NCI-H2171 (cell line): ENCODE measurements at regions not wholly inside any gene's neighbourhood (a gene's known extent, or its start where the extent isn't known, plus 50 kb on each side); places are given as distances from the start of the nearest gene placed in this dataset.

Source experiments
- DNase-seq: peaks from one replicate; lab custom pipeline; 2025; lab: John Stamatoyannopoulos, UW

- no peak for DNase-seq
Measured at GRCh38 chr1:223000632-223001031, 142.4 kb downstream of the TLR5 start.

GRCh38 chr1:223001653-223002634 is 141.1 kb downstream of the TLR5 start:
- peak; percentile 71 for DNase-seq

- no peak for DNase-seq
Measured at GRCh38 chr1:223003549-223003948, 139.5 kb downstream of the TLR5 start.

- no peak for DNase-seq
Measured at GRCh38 chr1:223006371-223006770, 136.7 kb downstream of the TLR5 start.

- DNase-seq: peak; percentile 33
Measured at GRCh38 chr1:223006917-223007648, 136.0 kb downstream of the TLR5 start.

GRCh38 chr1:223007935-223008334 is 135.1 kb downstream of the TLR5 start:
- no peak for DNase-seq

GRCh38 chr1:223008808-223009207 is 134.2 kb downstream of the TLR5 start:
- DNase-seq: no peak

- DNase-seq: no peak
Measured at GRCh38 chr1:223009406-223009805, 133.6 kb downstream of the TLR5 start.

- DNase-seq: peak; percentile 7
Measured at GRCh38 chr1:223010582-223011504, 132.2 kb downstream of the TLR5 start.

GRCh38 chr1:223011505-223011856 is 131.6 kb downstream of the TLR5 start:
- no peak for DNase-seq

- no peak for DNase-seq
Measured at GRCh38 chr1:223012176-223012788, 130.8 kb downstream of the TLR5 start.

- no peak for DNase-seq
Measured at GRCh38 chr1:223012938-223013337, 130.1 kb downstream of the TLR5 start.

- no peak for DNase-seq
Measured at GRCh38 chr1:223014142-223014873, 128.7 kb downstream of the TLR5 start.

- no peak for DNase-seq
Measured at GRCh38 chr1:223016381-223016780, 126.7 kb downstream of the TLR5 start.

- no peak for DNase-seq
Measured at GRCh38 chr1:223016890-223017289, 126.2 kb downstream of the TLR5 start.

- DNase-seq: no peak
Measured at GRCh38 chr1:223017291-223017690, 125.8 kb downstream of the TLR5 start.

- no peak for DNase-seq
Measured at GRCh38 chr1:223018534-223018933, 124.5 kb downstream of the TLR5 start.

GRCh38 chr1:223019256-223019655 is 123.8 kb downstream of the TLR5 start:
- DNase-seq: no peak

GRCh38 chr1:223020770-223021169 is 122.3 kb downstream of the TLR5 start:
- no peak for DNase-seq

GRCh38 chr1:223022641-223023473 is 120.2 kb downstream of the TLR5 start:
- peak; percentile 72 for DNase-seq
